GM19043 (cell line): ENCODE measurements at regions not wholly inside any gene's neighbourhood (a gene's known extent, or its start where the extent isn't known, plus 50 kb on each side); places are given as distances from the start of the nearest gene placed in this dataset.

Experiments used
- ATAC-seq: cut with Tn5 transposase; IDR thresholded peaks from one replicate; pipeline ENCODE4 v1.9.1; 2021; ENCODE audit warnings: low read depth; ENCODE audit not compliant: unreplicated experiment

DNA sequence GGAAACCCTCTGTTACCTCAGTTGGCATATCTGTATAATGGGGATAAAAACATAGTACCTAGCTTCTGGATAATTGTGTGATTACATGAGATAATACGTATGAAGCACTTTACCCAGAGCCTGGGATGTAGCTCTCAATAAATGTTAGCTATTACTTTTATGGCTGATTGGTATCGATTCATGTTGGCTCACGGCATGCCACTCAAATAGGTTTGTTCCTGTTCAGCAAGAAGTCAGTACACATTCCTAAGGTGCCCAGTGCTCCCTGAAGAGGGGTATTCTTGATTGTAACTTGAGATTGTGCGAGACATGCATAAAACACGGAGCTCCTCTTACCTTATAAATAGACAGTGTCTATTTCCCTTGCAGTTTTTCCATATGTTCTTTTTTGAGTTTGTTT, 78.5 kb upstream of the GALNT2 start:
- no peak for ATAC-seq

DNA sequence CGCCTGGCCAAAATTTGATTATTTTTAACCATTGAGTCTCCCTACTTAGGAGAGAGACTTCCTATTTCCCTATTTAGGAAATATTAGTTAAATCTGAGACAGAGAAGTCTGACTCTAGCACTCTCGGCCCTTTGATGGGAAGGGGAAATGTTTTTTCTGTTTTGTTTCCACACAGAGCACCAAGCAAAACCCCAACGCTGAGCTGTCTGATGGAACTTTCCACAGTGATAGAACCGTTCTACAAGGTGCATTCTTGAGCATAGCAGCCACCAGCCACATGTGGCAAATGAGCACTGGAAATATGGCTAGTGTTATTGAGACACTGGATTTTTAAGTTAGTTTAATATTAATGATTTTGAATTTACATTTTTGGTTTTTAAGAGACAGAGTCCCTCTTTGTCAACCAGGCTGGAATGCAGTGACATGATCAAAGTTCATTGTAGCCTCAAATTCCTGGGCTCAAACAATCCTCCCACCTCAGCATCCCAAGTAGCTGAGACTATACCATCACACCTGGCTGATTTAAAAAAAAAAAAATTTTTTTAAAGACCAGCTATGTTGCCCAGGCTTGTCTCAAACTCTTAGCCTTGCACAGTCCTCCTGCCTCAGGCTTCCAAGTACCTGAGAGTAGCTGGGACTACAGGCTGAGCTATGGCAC, 77.3 kb upstream of the GALNT2 start:
- no peak for ATAC-seq

DNA sequence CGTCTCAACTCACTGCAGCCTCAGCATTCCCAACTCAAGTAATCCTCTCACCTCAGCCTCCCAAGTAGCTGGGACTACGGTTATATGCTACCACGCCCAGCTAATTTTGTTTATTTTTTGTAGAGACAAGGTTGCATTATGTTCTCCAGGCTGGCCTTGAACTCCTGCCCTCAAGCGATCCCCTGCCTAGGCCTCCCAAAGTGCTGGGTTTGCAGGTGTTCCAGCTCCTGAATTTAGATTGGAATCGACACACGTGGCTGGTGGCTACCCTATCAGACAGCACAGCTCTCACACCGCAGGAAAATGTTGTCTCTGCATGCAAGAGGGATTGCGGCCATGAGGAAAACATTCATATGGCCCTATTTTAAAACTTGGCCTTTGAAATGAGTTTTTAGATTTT, 76.7 kb upstream of the GALNT2 start:
- ATAC-seq: no peak

DNA sequence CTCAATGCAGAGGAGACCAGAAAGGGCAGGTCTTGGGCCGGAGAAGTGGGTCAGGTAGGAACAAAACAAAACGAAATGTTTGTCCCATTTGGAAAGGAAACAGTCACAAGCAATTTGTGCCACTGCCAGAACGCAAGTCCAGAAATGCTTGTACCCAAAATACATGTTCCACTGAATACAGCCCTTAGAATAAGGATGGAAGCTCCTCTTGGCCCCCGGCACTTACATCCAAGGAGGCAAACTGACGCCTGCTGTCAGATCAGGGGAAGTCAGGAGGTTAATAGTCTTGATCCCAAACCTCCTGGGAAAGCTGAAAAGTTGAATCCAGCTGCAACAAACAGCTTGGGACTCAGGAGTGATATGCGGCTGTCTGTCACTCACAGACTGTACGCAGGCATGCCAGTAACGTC, 75.9 kb upstream of the GALNT2 start:
- ATAC-seq: no peak

DNA sequence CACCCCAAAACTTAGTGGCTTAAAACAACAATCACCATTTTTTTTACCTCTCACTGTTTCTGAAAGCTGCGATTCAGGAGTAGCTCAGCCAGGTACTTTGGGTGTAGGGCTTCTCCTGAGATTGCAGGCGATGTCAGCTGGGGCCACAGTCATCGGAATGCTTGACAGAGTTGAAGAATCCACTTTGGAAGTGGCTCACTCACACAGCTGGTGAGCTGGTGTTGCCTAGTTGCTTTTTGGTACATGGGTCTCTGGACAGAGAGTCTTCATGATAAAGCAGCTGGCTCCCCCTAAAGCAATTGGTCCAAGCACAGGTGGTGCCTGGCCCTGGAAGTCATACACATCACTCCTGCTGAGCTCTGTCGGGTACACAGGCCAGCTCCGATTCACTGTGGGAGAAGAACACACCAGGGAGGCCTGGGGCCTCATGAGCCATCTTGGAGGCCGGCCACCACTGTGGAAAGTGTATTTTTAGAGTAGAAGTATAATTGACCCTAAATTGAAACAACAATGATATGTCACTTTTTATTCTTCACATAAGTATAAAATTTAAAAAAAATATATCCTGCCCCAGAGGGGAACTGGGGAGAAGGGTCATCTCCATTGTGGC, 75.2 kb upstream of the GALNT2 start:
- no peak for ATAC-seq

DNA sequence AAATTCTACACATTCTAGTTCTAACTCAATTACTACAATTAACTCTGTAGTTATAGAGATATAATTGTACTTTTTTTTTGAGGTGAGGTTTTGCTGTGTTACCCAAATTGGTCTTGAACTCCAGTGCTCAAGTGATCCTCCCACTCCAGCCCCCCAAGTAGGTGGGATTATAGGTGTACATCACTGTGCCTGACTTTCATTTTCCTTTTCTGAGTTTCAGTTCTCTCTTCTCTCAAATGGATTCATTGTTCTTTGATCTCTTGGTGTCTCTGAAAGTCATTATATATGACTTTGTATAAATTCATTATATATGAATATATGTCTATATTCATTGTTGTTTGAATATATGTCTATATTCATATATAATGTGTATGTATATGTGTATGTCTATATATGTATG, 74.0 kb upstream of the GALNT2 start:
- no peak for ATAC-seq

DNA sequence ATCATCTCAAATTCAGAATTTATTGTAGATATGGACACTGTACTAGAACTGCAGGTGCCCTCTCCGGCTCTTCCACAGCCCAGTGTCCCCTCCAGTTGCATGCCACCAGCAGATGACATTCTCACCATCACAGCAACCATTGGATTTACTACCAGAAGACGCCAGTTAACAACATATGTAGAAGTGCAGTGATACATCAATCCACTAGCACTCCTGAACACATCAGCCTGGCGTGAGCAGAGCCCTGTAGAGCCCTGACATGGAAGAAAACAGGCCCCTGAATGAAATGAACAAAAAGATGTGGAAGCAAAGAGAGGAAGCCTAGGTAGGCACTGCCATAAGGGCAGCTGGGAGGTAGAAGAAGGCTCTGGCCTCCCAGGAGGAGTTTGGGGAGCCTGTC, 73.1 kb upstream of the GALNT2 start:
- ATAC-seq: no peak

DNA sequence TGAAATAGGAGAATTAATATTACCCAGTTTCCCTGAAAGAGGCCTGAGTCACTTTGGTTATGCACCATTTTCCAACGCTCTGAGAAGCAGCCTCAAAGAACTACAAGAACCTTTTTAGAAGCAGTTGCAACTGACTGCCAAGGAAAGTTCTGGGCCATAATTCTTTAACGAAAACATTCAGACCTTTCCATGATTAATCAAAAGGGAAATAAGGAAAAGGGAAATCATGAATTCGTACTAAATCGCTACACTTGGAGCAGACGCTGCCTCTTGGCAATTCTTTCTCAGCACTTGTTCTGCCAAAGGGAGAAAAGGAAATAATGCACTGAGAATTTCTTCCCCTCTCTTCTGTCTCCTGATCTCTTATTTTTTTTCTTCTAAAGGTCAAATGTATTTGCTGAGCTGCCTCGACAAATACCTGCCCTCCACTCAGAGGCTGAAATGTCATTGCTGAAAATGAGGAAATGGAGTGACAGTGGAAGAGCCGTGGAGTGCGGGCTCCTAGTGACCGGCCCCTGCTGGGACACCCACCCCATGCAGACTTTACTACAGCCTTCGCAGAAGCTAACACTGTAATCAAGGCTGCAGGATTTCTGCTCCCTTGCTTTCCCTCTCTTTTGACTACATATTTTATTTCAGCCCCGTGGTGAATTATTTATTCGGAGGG, 67.9 kb upstream of the GALNT2 start:
- ATAC-seq: no peak

DNA sequence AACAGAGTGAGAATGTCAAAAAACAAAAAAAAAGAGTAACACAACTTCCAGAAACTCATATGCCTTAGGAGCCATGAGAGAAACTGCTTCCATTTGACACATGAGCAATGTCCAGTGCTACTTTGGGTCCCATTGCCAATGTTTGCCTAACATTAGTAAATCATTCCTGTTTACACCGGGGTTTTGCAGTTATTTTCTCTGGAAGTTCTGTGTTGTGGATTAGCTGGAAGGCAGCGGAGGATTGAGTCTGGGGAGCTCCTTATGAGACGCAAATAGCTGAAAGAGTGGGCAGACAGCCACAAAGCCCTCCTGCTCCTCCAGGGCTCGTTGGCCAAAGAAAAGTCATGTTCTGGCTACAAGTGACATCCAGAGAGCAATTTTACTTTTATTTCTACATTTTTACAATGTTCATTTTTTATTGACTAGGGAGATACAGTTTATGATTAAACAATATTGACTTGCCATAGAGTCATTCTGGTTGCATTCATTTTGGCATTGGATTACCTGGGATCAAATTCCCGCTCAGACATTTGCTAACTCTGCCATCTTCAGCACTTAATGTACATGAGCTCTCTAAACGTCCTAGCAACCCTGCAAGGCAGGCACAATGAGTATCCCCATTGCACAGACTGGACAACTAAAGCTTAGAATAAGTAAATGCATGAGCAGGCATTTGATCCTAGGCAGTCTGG, 66.4 kb upstream of the GALNT2 start:
- ATAC-seq: no peak

DNA sequence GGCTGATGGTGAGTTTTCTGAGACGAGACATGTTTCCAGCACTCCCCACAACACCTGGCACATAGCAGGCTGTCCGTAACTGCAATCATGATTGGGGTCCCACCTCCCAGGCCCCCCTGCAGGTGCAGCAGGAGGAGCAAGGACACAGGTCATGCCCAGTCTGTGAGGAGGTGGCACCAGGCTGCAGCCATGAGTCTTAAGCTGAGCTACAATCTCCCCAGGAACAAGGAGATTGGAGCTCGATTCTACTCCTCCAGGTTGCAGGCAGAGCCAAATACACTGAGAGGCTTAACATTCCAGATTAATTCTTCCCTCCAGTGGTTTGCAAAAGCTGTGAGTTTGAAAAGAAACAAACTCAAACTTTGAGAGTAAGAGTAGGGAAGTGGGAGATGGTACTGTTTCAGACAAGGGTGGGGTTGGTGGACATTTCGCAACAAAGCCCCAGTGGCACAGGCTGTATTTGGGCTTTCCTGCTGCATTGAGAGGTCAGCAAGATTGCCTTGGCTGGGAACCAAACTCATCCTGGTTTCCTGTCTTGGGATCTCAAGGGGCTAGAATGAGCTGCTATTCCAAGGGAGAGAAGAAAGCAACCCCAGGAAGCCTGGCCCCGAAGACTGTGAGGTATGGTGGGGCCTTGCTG, 64.8 kb upstream of the GALNT2 start:
- ATAC-seq: no peak

DNA sequence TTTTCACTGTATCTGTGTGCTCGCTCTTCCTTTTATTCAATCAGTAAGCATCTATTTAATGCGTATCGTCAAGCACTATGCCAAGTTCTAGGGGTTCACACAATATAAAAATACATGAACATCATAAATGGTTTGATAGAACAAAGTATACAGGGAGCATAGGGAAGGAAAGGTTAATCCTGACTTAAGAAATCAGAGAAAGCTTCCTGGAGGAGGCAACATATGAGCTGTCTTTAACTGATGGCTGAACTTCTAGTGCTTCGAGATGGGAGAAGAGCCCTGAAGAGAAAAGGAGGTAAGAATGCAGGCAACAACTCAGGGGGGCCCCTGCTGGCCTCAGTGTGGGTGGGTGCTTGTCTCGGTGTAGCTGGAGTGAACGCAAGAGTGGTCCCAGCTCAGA, 63.6 kb upstream of the GALNT2 start:
- no peak for ATAC-seq

DNA sequence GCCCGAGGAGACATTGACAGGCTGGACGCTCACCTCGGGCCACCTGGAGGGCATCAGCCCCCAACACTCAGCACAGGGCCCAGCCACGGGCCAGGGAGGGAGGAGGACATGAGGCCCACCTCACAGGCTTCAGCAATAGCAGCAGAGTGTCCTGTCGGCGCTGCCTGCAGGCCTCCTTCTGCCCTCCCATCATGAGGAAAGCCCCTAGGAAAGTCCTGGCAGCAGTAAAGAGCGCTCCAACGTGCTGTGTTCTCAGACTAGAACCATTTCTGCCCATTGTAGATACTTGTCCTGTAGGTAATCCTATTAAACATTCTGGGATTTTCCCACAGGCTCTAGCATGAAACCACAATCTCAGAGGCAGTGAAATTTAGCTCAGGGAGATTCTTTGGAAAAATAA, 62.0 kb upstream of the GALNT2 start:
- no peak for ATAC-seq

DNA sequence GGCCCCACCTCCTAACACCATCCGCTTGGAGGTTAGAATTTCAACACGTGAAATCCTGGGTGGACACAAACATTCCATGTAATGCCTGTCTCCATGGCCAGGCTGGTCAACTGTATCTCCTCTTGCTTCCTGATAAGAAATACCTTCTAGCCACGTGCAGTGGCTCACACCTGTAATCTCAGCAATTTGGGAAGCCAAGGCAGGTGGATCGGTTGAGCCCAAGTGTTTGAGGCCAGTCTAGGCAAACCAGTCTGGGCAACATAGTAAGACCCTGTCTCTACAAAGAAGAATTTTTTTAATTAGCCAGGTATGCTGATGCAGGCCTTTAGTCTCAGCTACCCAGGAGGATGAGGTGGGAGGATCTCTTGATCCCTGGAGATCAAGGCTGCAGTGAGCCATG, 58.3 kb upstream of the GALNT2 start:
- no peak for ATAC-seq

DNA sequence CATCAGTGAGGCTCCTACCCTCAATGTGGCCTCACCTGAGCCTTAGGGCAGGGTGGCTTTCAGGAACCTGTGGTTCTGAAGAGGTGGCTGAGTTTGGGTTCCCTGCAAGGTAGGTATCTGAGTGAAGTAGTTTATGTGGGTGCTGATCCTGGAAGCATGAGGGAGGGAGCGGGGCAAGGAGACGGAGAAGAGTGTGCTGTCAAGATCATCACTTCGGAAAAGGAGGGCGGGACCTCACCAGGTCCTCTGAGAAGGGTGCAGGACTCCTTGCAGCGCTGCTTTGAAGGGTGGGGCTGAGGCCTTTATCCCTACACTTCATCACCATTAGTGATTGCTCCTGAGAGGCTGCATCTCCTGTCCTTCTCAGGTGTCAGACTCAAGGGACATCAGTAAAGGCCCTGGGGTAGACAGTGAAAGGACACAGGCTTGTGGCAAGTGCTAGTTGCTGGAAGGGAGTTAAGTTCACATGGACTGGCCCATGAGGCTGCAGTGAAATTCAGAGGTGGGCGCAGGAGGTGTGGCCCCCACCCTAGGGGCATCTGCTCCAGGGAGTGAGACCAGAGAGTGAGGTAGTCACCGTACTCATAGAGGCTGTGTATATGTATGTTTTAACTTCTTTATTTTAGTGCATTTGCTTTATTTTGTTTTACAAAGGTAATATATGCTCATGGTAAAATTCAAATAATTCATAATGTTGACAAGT, 57.3 kb upstream of the GALNT2 start:
- ATAC-seq: no peak

DNA sequence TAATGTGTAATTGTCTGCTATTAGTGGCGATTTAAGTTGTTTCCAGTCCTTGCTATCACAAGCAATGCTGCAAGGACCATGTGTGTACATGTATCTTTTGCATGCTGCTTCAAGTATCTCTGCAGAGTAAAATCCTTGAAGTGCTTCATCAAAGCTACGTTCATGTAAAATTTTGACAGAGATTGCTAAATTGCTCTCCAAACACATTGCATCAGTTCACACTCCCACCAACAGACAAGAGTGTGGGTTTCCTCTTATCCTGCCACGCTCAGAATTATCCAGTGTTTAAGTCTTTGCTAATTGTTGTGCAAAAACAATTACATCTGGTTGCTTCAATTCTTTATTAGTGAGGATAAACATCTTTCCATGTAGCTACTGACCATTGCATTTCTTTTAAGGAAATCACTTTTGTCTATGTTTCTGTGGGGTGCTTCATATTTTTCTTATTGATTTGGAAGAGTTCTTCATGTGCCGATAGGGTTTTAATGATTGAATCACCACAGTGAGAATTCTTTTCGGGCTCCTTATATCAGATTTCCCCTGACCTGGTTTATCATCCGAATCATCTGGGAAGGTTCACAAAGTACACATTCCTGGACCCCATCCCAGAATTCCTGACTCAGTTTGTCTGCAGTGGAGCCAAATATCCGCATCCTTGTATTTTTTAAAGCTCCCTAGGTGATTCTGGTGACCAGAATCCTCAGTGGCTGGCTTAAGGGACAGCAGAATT, 56.3 kb upstream of the GALNT2 start:
- ATAC-seq: no peak

DNA sequence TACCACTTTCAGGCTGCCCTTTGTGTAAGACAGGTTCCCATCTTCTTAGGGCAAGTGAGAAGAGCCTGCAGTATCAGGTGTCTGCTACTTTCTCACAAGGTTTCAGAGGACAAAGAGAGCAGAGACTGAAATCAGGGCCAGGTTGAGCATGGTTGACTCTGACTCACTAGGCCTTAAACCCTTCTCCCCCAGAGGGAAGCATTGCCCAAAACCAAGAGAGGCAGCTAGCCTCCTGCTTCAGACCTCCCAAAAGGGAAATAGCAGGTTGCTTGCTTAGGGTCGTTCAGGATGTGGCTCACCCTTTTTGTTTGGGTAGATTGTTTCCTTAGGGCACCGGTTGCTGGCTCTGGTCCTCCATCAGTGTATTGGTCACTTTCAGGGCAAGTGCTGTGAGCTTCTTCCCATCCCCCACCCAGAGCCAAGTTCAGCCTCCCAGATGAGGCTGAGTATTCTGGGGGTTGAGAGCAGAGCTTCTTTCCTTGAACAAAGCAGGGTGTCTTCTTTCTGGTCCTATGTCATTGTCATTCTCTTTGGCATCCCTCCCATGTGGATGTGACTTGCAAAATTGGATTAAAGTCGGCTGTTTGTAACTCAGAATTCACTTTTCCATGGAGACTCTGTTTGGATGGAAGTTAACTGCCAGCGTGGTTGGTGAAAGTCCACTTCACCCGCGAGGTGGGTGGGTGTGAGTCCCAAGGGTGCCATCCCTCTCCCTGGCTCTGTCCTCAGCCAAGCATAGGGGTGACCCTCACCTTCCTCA, 55.5 kb upstream of the GALNT2 start:
- no peak for ATAC-seq

DNA sequence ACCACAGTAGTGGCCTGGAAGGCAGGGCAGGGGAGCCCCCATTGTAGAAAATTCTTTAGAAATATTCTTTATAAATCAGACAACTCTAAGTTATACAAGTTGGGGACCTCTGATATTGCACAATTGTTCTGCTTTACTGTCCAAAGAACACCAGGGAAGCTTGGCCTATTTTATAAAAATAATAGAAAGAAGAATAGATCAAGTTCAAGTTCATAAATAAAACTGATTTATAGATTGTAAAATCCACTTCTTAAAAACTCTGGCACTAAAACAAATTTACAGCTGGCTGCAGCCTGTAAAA, 55.0 kb upstream of the GALNT2 start:
- no peak for ATAC-seq

DNA sequence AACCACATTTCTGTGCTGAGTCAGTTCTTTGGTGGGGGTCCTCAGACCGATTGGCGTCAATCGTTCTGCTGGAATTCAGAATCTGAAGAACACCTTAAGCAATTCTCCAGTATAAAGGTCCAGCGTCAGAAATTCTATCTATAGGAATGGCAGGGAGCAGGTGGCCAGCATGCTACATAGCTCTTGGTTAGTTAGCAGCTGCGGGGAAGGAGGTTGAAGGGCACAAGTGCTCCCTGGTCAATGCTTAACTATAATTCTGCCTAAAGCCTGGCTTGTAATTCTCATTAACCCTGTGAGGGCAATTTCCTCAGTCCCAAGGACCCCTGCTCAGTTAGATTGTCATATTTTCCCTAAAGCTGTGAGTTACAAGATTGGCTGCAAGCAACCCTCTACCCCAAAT, 54.3 kb upstream of the GALNT2 start:
- no peak for ATAC-seq

DNA sequence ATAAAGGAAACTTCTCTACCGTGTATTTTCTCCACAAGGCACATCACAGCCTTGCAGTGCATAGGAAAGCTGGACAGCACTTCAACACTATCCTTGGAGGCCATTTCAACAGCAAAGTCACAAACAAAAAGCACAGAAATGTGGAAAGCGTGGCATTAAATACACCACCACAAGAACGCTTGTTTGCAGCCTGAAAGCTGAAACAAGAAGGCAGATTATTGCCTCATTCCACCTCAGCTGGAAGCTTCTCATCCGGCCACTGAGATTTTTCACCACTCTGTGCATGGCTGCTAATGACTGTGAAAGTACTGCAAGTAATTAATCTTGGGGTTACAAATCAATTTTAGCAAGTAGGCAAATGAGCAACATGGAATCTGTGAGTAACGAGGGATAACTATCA, 50.9 kb upstream of the GALNT2 start:
- no peak for ATAC-seq
